T-helper 2 cell (primary cell): ENCODE measurements at regions not wholly inside any gene's neighbourhood (a gene's known extent, or its start where the extent isn't known, plus 50 kb on each side); places are given as distances from the start of the nearest gene placed in this dataset.

Experiments
- DNase-seq, 5 experiments: peaks; one replicate each; pipeline versions ENCODE4 v3.0.0 to v3.0.0-alpha.2; 2012 to 2022

GRCh38 chr2:186187854-186188253, 298.2 kb upstream of the ZC3H15 start:
- DNase-seq = no peak

GRCh38 chr2:186189816-186190215, 296.2 kb upstream of the ZC3H15 start:
- no peak for DNase-seq

GRCh38 chr2:186195696-186196095, 290.4 kb upstream of the ZC3H15 start:
- DNase-seq = no peak

- no peak for DNase-seq
Measured at GRCh38 chr2:186197955-186198354, 288.1 kb upstream of the ZC3H15 start.

- DNase-seq = no peak
Measured at GRCh38 chr2:186199029-186199428, 287.0 kb upstream of the ZC3H15 start.

GRCh38 chr2:186201371-186201770, 284.7 kb upstream of the ZC3H15 start:
- DNase-seq = no peak

GRCh38 chr2:186205254-186205911, 280.7 kb upstream of the ZC3H15 start:
- DNase-seq = no peak

GRCh38 chr2:186209532-186209931, 276.5 kb upstream of the ZC3H15 start:
- DNase-seq = no peak

GRCh38 chr2:186220409-186220808, 265.7 kb upstream of the ZC3H15 start:
- DNase-seq = no peak

DNA sequence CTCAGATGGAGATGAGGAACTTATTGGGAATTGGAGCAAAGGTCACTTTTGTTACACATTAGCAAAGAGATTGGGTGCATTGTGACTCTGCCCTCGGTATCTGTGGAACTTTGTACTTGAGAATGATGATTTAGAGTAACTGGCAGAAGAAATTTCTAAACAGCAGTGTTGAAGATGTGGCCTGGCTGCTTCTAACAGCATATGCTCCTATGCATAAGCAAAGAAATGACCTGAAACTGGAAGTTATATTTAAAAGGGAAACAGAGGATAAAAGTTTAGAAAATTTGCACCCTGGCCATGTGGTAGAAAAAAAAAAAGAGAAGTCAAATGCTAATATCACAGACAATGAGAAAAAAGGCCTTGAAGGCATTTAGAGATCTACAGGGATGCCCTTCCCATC, 256.8 kb upstream of the ZC3H15 start:
- DNase-seq = no peak

GRCh38 chr2:186241874-186242273, 244.2 kb upstream of the ZC3H15 start:
- DNase-seq = no peak

DNA sequence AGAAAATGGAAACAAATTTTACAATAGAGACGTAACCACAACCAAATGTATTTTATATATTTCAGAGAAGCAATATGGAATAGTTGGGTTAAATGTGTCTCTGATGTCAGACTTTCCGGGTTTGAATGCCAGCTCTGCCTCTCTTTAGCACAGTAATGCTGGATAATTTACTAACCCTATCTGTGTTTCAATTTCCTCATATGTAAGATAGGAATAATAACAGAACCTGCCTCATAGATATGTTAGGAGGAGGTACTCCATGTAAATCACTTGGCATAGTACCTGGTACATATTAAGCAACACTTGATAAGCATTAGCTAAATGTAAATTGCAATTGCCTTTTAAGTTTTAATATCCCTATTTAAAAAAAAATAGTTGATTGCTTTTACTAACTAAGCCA, 231.3 kb upstream of the ZC3H15 start:
- DNase-seq = no peak

DNA sequence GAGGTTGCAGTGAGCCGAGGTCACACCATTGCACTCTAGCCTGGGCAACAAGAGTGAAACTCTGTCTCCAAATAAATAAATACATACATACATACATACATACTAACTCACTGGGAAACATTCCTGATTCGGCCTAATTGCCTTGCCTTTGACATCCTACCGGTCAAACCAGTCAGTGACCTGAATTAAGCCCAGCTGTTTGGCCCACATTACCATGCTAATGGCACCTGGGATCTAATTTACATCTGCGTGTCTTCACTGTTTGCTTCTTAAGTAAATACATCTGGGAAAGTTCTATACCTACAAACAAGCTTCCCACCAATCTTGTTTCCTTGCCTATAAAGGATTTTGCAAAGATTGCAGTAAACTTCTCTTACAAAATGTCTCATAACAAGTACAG, 230.2 kb upstream of the ZC3H15 start:
- DNase-seq = no peak

DNA sequence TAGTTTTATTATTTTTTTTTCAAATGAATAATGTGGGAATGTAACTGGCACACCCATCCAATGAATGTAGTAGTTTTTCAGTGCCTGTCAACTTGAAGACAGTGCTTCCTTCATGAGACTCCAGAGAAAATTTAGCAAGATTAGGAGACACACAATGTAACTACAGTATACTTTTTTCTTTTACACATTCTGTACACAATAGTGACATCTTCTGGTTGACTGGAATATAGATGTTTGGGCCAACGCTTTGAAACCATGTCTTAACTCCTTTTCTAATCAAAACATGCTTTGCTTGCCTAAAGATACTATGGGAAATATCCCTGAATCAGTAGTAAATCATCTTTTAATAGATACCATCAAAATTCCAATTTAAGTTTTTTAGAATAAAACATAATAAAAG, 229.5 kb upstream of the ZC3H15 start:
- peak in 1 of 5 experiments; percentile 9 for DNase-seq

- no peak for DNase-seq
Measured at GRCh38 chr2:186263673-186264250, 222.3 kb upstream of the ZC3H15 start.

DNA sequence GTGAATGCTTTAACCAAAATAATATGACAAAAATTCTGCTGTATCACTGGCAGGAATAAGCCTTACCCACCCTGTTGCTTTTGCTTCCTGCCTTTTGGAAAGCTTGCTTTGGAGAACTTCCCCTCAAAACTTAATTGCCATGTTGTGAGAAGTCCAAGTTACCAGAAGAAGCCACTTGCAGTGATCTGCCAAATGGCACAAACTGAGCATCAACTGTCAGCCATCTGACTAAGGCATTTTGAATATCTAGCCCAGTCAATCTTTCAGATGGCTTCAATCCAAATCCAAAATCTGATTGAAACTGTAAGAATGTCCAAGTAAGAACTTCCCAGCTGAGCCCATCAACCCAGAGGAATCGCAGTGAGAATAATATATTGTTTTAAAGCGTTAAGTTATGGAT, 216.5 kb upstream of the ZC3H15 start:
- no peak for DNase-seq

- no peak for DNase-seq
Measured at GRCh38 chr2:186273953-186274352, 212.1 kb upstream of the ZC3H15 start.

- DNase-seq = no peak
Measured at GRCh38 chr2:186274936-186275575, 211.0 kb upstream of the ZC3H15 start.

- DNase-seq = no peak
Measured at GRCh38 chr2:186276909-186277308, 209.2 kb upstream of the ZC3H15 start.

DNA sequence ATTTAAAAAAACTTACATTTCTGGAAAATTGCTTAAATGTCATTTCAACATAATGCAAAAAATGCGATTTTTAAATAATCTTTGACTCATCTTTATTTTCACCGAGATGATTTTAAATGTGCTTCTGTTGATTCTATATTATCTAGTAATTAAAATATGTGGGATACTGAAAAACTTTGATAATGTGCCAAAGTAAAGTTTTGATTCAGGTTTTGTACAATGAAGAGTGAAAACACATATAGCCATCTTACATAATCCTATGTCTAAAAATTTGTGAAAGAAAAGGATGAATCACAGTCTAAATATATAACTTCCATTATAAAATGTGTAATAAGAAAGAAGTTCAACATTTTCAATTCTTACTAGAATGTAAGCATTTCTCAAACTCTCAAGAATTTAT, 204.3 kb upstream of the ZC3H15 start:
- no peak for DNase-seq

DNA sequence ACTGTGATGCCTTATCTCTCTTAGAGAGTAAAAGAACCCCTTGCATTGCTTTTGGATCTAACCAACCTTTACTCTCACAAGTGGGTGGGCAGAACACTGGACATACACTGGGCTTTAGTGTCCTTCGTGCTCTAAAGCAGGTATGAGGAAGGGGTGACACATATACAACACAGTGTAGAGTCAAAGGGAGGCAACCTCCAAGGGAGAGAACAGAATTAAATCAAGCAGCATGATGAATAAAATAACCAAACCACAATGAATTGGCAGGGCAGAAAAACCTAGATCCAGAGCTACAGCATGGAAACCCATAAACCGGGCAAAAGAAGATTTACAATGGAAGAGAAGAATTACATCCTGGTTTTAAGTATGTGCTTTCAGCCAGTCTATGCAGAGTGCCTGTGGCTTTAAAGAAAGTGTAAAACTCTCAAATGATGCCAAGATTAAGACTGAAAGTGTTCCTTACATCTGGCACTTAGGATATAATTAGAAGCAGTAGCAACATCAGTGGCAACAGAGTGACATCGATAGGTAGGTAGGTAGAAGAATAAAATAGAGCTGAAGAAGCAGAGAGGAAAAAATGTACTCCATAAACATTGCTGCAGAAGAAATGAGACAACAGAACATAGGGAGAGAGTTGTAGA, 191.7 kb upstream of the ZC3H15 start:
- DNase-seq = no peak

DNA sequence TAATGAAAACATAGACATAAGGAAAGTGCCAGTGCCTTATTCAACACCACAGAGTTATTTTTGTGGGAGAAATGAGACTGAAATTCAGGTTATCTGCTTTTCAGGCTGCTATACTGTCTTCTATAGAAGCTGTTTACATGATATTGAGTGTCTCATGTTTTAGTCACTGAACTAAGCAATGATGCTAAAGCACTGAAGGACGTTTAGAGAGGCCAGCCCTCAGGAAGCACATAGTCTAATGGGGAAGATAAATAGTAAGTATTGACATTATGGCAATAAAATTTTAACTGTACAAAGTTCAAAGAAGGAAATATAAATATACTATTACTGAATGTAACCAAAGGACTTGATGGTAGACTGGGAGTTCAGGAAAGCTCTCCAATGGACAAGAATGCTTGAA, 186.4 kb upstream of the ZC3H15 start:
- DNase-seq = no peak

- DNase-seq = no peak
Measured at GRCh38 chr2:186302263-186302662, 183.8 kb upstream of the ZC3H15 start.

DNA sequence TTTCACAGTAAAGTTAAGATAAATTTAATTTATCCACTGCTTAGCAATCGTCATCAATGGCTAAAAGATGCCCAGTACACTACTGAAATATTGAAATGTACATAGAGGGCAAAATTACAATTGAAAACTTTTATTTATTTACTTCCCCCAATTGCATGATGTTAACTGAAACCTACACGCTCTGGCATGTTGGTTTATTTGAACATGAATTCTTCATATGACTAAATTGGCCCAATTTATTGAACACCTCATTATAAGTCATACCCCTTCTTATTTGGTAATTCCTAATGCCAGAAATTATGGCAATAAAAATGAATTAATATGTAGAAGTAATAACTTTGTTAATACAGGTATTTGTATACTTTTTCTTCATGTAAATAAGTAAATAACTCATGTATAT, 183.0 kb upstream of the ZC3H15 start:
- DNase-seq = no peak
